Hematopoietic multipotent progenitor cell treated with erythropoietin and hydrocortisone succinate and interleukin-3 and kit ligand, for 15 days (in vitro differentiated cells): ENCODE measurements at regions not wholly inside any gene's neighbourhood (a gene's known extent, or its start where the extent isn't known, plus 50 kb on each side); places are given as distances from the start of the nearest gene placed in this dataset.

Source experiments
- DNase-seq: peaks from one replicate; pipeline ENCODE4 v3.0.0-alpha.2; 2015; ENCODE audit warnings: low spot score

DNA sequence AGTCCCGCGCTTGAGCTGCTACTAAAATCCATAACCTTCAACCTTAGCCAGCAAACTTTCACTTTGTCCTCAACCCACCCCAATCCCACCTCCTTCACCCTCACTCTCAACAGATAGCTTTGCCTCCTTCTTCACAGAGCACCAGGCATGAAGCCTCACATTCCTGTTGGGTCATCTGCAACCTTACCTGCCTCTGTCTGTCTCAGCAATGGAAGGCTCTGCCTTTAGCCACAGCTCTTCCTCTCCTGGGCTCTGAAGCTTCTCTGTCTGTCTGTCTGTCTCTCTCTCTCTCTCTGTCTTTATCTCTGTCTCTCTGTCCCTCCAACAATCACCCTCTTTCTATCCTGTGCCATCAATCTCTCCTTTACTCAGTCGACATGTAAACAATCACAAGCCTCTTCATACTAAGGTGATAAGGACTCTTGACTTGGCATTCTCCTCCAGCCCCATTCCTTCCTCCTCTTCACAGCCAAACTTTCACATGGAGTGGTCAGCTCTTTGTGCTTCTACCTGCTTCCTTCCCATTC lies 220.8 kb downstream of the SPTSSA start:
- DNase-seq = no peak

- no peak for DNase-seq
These were observed 223.4 kb downstream of the SPTSSA start for GRCh38 chr14:34238610-34239009.

- no peak for DNase-seq
These were observed 224.4 kb downstream of the SPTSSA start for GRCh38 chr14:34237677-34238076.

DNA sequence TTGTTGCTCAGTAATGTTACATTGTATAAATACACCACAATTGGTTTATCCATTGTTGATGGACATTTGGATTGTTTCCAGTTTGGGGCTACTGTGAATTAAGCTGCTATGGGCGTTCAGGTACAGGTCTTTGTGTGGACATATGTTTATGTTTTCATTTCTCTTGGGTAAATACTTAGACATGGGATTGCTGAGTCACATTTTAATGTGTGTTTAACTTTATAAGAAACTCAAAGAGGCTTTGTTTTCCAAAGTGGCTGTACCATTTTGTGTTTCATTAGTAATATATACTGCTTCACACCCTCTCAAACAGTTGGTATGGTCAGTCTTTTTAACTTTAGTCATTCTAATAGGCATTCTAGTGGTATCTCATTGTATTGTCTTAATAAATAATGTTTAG lies 225.0 kb downstream of the SPTSSA start:
- no peak for DNase-seq

DNA sequence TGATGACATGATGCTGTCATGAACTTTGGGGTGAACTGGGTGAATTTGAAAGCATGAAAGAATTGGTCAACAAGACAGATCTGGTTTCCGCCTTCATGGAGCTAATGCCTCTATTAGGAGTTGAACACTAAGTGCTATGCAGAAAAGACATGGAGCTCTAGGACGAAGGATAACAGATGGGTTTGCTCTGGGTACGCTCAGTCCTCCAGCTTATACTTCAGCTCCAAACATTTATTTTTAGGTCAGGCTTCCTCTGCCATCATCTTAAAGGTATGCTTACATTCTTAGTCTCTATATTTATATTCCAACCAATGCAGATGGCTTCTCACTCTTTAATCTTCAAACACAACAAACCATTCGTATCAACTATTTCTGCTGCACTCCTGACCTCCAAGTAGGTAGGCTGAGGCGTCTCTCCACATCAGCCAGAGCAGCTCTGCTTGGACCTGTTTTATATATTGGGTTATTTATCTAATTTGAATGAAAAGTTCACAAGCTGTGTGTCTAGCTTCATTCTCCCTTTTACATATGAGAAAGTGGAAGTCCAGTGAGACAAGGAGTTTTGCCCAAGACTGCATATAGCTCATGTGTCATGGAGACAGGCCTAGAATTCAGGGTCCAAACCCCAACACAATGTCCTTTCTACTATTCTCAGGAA lies 226.3 kb downstream of the SPTSSA start:
- no peak for DNase-seq

GRCh38 chr14:34234258-34234657 lies 227.8 kb downstream of the SPTSSA start:
- no peak for DNase-seq

- no peak for DNase-seq
These were observed 228.4 kb downstream of the SPTSSA start for GRCh38 chr14:34233619-34234018.

DNA sequence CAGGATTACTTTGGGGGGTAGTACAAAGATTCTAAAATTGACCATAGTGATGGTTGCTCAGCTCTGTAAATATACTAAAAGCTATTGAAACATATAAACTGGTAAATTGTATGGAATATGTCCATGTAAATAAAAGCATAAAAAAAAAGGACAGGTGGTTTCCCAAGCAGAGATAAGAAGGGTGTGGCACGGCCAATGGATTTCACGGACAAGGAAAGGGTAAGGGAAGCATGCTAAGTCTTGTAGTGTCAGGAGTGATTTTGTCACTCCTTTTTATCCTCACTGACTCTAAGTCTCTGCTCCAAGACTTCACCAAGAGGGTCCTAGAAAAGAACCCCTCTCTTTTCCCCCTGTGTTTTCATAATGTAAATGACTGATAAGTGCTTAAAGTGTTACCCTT lies 229.2 kb downstream of the SPTSSA start:
- DNase-seq = no peak

GRCh38 chr14:34231626-34232025 lies 230.4 kb downstream of the SPTSSA start:
- DNase-seq = no peak

- no peak for DNase-seq
These were observed 232.9 kb downstream of the SPTSSA start for GRCh38 chr14:34229140-34229539.

DNA sequence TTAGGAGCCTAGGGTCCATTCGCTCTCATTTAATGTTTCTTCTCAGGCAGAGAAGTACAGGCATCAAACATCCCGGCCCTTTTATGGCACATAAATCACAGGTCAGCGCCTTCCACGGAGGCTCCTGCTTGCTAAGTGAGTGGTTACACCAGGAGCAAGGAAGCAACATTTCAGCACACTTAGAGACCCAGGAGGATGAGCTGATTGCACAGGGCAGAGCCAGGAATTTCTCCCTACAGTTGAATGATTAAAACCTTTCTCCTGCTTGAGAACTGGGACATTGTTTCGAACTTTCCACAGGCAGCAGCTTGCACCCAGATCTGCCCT lies 233.4 kb downstream of the SPTSSA start:
- DNase-seq = no peak

GRCh38 chr14:34227834-34228649 lies 234.0 kb downstream of the SPTSSA start:
- peak; percentile 31 for DNase-seq

DNA sequence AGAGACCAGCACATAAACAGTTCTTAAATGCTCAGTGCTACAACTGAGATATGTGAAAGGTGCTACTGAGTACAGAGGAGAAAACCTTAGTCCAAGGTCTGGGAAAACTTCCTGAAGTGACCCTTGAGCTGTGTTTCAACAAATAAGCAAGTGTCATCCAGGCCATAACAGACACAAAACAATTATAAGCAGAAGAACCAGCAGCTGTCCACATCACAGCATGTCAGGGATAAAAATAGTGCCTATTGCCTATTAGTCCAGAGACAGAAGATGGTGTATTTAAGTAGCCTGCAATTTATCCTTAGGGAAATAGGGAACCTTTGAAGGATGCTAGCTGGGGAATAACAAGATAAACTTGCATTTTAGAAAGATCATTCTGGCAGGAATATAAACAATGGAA lies 237.8 kb downstream of the SPTSSA start:
- DNase-seq = no peak

- no peak for DNase-seq
These were observed 238.5 kb downstream of the SPTSSA start for GRCh38 chr14:34223373-34224148.

DNA sequence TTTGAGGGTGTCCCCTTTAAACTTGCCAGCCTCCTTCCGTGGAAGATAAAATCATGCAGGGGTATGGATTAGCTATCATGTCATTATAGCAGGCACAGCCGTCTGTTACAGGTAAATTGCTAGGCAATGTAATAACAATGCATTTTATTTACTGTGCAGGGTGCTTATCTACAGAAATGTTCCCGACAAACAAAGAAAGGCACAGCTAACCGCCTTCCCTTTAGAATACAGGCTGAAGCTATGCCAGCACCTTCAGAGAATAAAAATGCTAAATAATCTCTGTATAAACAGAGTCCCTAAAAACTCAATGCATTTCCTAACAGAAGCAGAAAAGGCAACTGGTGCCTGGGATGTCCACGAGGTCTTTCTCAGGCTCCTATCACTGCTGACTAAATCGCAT lies 239.2 kb downstream of the SPTSSA start:
- no peak for DNase-seq

GRCh38 chr14:34222122-34222521 lies 239.9 kb downstream of the SPTSSA start:
- no peak for DNase-seq

GRCh38 chr14:34220921-34221320 lies 241.1 kb downstream of the SPTSSA start:
- DNase-seq = no peak

DNA sequence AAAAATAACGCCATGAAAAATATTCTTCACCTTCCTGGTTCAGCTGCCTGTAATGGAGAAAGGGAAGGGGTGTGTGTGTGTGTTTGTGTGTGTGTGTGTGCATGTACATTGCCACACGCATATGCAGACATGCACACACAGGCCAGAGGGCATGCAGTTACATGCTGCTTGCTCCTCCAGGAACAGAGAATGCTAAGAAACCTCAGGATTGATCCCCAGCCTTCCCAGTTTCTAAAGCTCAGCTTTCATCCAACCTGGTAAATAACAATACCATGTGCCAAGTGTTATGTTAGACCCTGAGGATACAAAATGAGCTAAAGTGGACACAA lies 241.7 kb downstream of the SPTSSA start:
- no peak for DNase-seq

DNA sequence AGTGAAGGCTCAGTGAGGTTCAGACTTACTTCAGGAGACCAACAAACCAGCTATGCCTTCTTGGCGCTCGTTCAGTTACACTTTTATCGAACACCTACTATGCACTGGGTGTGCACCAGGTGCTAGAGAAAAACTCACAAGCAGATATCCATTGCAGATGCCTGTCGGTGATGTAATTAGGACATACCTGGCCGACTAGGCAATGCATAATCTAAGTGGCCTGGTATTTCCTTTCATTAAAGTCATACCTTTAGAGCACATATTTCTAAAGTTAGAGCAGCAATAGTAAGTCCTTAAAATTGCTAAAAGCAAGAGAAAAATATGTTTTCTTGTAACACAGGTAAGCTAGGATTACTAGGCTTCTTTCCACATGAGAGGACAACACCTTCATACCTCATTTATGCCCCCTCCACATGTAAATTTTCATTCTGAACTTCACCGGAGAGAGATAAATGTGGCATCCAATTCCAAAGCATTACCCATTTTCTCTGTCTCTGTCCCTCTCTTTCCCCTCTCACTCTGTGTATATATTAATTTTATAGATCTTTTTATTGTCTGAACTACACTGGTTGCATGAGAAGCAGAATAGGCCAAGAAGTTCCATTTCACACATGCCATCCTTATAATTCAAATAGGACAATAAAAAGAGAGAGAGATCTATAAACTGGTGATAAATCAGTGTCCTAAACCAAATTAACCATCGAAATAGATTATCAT lies 242.2 kb downstream of the SPTSSA start:
- DNase-seq = no peak

DNA sequence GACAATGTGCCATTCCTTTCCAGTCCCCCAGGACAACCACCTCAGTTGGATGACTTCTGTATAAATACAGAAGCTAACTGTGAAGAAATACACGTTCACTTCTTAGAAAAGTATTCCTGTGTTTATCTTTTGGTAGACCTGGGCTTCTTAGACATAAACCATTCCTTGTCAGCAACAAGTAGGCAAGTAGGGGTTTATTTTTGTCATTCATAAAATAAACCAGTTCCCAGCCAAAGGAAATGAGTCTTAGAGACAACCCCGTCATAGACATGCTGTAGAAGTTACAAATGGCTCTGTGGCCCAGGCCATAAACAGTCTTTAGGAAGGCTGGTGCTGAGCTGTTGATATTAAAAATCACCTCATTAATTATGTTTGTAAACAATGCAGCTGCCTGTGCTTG lies 243.2 kb downstream of the SPTSSA start:
- no peak for DNase-seq

- no peak for DNase-seq
These were observed 247.1 kb downstream of the SPTSSA start for GRCh38 chr14:34214961-34215360.

DNA sequence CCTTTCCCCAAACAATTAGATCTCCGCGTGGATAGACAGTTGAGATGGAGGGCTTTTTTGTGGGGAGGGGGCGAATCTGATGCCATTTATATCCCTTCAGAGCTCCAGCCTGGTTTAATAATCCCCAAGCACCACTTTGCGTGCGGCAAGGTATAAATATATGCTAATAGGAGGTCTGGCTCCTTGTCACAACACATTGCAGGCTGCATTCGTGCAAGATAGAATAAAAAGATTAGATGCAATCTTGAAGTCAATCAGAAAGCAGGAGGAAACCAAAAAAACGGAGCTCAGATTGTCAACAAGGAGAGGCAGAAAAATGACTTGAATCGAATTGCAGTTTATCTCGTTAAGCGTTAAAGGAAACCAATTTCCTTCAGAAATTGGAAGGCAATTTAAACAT lies 248.7 kb downstream of the SPTSSA start:
- no peak for DNase-seq
